WTC11 (cell line): ENCODE measurements at regions not wholly inside any gene's neighbourhood (a gene's known extent, or its start where the extent isn't known, plus 50 kb on each side); places are given as distances from the start of the nearest gene placed in this dataset.

Experiments used
- AFF4 ChIP-seq: sonication (generic); formaldehyde crosslinking; IDR thresholded peaks from 2 replicates; pipeline ENCODE4 v1.8.1; 2023; ENCODE audit warnings: mild to moderate bottlenecking, missing genetic modification reagents, borderline replicate concordance
- CBFB ChIP-seq: sonication (generic); formaldehyde crosslinking; IDR thresholded peaks from 2 replicates; pipeline ENCODE4 v1.8.1; 2022; ENCODE audit warnings: mild to moderate bottlenecking, low read depth, missing genetic modification reagents
- CTCF ChIP-seq: fragments of 200-600 bp; IDR thresholded peaks from 2 replicates; pipeline ENCODE4 v1.8.0; 2022; ENCODE audit warnings: antibody characterized with exemption
- FOXJ3 ChIP-seq: sonication (generic); formaldehyde crosslinking; IDR thresholded peaks from 2 replicates; pipeline ENCODE4 v1.9.0; 2021; ENCODE audit warnings: missing genetic modification reagents, mild to moderate bottlenecking, borderline replicate concordance
- MAX ChIP-seq: sonication (generic); formaldehyde crosslinking; IDR thresholded peaks from 2 replicates; pipeline ENCODE4 v1.8.0; 2022; ENCODE audit warnings: mild to moderate bottlenecking, missing genetic modification reagents
- USF2 ChIP-seq: sonication (generic); formaldehyde crosslinking; IDR thresholded peaks from 2 replicates; pipeline ENCODE4 v1.8.1; 2023; ENCODE audit warnings: mild to moderate bottlenecking, missing genetic modification reagents, moderate library complexity
- ZNF232 ChIP-seq: sonication (generic); formaldehyde crosslinking; IDR thresholded peaks from 2 replicates; pipeline ENCODE4 v1.8.0; 2022; ENCODE audit warnings: mild to moderate bottlenecking, missing genetic modification reagents
- ZNF263 ChIP-seq: sonication (generic); formaldehyde crosslinking; IDR thresholded peaks from 2 replicates; pipeline ENCODE4 v1.8.1; 2022; ENCODE audit warnings: low read depth, mild to moderate bottlenecking, moderate library complexity, missing genetic modification reagents
- ZNF512 ChIP-seq: sonication (generic); formaldehyde crosslinking; IDR thresholded peaks from 2 replicates; pipeline ENCODE4 v1.8.1; 2022; ENCODE audit warnings: missing genetic modification reagents, borderline replicate concordance

- TF ChIP-seq MAX (CRISPR knock-in tag) (no peak), AFF4 (CRISPR knock-in tag) (no peak), CTCF (no peak), USF2 (CRISPR knock-in tag) (no peak), ZNF232 (no peak), ZNF512 (CRISPR knock-in tag) (no peak), FOXJ3 (no peak), ZNF263 (no peak), CBFB (CRISPR knock-in tag) (no peak)
Measured at GRCh38 chr4:166312166-166312565, 439.1 kb downstream of the TLL1 start.
